Erythroblast (primary cell): ENCODE measurements at regions not wholly inside any gene's neighbourhood (a gene's known extent, or its start where the extent isn't known, plus 50 kb on each side); places are given as distances from the start of the nearest gene placed in this dataset.

ENCODE experiments used
- GATA1 ChIP-seq: IDR thresholded peaks from 2 replicates; pipeline ENCODE4 v1.6.1; 2011; ENCODE audit warnings: low read depth, mild to moderate bottlenecking, control low read depth, low read length, moderate library complexity
- POLR2A ChIP-seq: IDR thresholded peaks from 2 replicates; pipeline ENCODE4 v1.6.1; 2011; ENCODE audit warnings: mild to moderate bottlenecking, low read length

DNA sequence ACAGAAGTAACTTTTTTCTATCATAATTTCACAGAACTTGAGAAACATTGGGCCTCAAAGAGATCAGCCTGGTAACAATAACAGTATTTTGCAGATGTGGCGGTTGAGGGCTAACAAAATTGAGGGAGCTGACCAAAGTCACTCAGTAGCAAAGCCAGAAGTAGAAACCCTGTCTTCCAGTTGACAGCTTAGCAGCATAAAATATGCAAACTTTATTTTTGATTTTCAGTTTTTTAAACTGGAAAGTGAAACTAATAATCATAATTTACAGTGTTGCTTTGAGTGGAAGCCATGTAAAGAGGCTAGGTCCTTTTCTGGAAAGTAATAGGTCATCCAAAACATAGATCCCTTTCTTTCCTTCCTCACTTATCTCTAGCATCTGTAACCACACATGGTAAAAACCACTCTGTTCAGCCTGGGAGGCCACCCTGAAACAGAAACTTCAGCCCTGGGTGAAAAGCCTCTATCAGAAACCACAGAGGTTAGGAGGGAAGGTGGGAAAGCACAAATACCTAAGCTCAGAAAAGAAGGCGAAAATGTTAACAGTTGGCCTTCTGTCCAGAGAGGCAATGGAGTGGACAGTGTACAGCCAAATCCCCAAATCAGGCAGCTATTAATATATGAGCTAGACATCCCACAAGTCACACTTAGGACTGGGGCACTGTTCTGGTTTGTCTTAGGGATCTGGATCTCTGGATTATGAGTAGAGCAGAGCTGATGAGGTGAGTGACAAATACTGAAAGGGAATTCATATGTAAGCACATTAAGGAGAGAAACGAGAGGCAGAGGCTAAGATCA, 61.1 kb upstream of the ARSJ start:
- TF ChIP-seq POLR2A (no peak), GATA1 (no peak)
